HG02610 (cell line): ENCODE measurements at regions not wholly inside any gene's neighbourhood (a gene's known extent, or its start where the extent isn't known, plus 50 kb on each side); places are given as distances from the start of the nearest gene placed in this dataset.
"Not testable (repeated sequence)": the region's sequence is repeated elsewhere in the genome, so short reads cannot be mapped to it uniquely, and the experiment has no call there.

Experiments
- ATAC-seq: cut with Tn5 transposase; IDR thresholded peaks from one replicate; pipeline ENCODE4 v1.9.1; 2021; ENCODE audit warnings: mild to moderate bottlenecking, moderate library complexity; ENCODE audit not compliant: unreplicated experiment

- ATAC-seq = no peak
Observed at GRCh38 chr15:55126111-55126510, 70.6 kb downstream of the RSL24D1 start.

- ATAC-seq = no peak
Observed at GRCh38 chr15:55124616-55125015, 72.1 kb downstream of the RSL24D1 start.

DNA sequence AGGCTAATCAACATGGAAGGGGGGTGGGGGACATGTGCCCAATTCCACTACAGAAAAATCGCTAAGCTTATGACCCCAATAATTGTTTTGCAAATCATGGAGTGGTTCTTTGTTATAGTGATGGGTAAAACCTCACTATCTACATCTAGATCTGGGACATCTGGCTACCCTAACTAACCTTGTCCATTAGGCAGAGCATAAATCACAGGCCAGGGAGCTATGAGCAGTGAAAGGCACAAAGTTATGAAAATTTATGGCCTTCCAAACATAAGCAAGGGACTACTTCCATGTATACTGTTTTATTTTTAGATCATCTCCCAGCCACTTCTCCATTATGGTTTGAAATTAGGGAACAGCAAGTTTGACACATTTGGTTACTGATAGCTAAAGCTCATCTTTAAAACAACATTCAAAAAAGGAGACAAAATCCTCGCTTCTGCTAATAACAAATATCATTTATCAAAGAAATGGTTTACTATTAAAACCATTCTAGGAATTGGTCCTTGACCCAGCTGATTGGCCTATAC lies 78.3 kb downstream of the RSL24D1 start:
- no peak for ATAC-seq

GRCh38 chr15:55116636-55117035 lies 80.1 kb downstream of the RSL24D1 start:
- no peak for ATAC-seq

DNA sequence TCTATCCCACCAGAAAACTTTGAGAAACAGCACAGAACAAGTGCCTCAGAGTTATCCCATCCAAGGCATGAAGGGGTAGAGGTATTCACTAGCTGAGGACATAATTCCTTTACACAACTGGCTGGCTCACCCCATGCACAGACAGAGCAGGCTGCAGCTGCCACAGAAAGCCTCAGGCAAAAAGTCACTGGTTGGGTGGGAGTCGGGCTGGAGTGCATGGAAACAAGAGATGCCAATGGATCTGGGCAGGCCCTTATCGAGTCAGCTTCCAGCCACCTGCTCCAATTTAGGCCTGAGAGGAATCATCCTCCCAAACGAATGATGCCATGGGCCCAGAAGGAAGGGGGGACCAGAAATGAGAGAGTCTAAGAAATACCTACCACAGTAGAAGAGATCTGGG lies 83.0 kb downstream of the RSL24D1 start:
- ATAC-seq = no peak

- no peak for ATAC-seq
Observed at GRCh38 chr15:55112706-55113105, 84.0 kb downstream of the RSL24D1 start.

DNA sequence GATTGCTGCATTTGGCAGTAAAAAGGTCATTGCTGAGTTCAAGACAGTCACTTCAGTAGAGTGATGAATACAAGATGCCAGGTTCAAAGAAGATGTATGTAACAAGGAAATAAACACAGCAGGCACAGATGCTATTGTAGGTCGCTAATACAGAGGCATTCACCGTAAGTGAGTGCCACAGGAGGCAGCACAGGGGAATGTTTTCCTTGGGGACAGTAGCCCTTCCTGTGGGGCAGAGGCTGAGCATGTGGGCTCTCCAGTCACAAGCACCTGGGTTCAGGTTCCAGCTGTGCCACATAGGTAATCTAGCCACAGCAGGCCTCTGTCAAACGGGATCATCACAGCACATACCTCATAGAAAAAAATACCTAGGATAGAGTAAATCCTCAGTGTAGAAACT lies 86.3 kb downstream of the RSL24D1 start:
- no peak for ATAC-seq

DNA sequence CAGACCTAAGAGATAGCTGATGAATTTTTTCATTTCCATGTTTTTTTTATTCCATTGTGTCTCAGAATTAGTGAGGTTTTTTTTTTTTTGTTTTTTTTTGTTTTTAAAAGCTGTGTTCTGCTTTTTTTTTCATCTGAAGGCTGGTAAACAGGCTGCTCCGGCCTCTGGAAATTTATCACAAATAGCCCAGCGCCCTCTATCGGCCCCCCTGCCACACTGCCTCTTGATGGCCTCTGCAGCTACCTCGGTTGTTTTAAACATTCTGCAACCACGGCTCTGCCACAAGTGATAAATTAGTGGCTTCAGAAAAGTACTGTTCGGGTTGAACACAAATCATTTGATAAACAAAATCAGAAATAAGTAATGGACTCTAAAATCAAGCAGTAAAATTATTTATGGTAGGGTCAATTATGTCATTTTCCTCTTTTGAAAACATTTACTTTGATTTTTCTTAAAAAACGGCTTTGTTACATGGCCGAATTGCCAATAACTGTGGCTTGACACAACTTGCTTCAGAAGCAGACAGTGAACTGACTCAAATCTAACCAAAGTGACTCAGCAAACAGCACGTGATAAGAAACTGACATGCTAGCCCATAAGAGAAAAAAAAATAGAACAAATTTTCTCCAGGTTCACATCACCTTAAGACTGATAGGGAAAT lies 87.8 kb downstream of the RSL24D1 start:
- peak; percentile 59 for ATAC-seq

GRCh38 chr15:55108448-55108847 lies 88.3 kb downstream of the RSL24D1 start:
- ATAC-seq = no peak

- no peak for ATAC-seq
Observed at GRCh38 chr15:55106155-55106554, 90.6 kb downstream of the RSL24D1 start.

- ATAC-seq = no peak
Observed at GRCh38 chr15:55094136-55094535, 102.6 kb downstream of the RSL24D1 start.

DNA sequence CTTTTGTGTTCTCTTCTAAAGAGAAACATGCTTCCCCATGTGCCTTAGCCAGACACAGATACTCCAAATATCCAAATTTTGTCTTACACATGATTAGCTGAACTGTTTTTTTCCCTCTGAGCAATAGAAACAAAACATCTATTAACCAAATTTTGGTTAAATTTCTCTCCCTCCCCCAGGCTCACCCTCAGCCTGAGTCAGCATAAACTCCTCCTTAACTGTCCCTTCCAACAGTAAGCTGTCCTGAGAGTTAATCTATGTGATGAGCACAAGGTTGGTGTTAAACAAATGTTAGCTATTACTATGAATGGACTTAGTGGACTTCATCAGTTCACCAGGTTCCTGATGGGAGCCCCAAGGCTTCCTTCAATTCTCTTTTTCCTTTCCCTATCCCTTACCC lies 108.5 kb downstream of the RSL24D1 start:
- ATAC-seq = no peak

DNA sequence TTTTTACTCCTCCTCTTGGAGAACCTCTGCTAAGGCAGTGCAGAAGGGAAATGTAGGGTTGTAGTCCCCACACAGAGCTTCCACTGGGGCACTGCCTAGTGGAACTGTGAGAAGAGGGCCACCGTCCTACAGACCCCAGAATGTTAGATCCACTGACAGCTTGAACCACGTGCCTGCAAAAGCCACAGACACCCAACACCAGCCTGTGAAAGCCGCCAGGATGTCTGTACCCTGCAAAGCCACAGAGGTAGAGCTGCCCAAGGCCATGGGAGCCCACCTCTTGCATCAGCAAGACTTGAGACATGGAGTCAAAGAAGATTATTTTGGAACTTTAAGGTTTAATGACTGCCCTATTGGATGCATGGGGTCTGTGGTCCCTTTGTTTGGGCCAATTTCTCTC lies 112.1 kb downstream of the RSL24D1 start:
- ATAC-seq = no peak

DNA sequence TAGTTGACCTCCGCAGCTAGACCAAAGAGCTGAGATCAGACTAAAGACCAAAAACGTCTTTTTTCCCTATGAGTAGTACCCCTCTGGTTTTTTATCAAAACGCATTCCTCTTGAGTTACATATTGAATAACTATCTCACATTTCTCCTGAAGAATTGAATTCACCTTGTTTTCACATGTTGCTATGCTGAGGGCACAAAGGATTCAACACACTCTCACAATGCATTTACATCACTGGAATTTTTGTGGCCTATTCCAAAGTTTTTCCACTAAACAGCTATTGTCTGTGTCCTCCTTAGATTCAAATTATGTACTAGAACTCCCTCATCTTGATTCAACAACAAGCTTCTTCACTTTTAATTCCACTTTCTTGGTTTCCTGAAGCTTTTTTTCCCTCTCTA lies 112.5 kb downstream of the RSL24D1 start:
- ATAC-seq = no peak

GRCh38 chr15:55077052-55077451 lies 119.7 kb downstream of the RSL24D1 start:
- ATAC-seq = not testable (repeated sequence)

DNA sequence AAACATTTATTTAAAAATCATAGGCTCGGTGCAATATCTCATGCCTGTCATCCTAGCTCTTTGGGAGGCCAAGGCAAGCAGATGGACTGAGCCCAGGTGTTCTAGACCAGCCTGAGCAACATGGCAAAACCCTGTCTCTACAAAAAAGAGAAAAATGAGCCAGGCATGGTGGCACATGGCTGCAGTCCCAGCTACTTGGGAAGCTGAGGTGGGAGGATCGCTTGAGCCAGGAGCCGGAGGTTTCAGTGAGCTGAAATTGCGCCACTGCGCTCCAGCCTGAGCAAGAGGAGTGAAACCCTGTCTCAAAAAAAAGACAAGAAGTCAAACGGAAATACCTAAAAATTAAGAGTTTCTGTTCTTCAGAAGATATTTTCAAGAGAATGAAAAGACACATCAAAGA lies 122.3 kb downstream of the RSL24D1 start:
- no peak for ATAC-seq

- not testable (repeated sequence) for ATAC-seq
Observed at GRCh38 chr15:55063970-55064369, 132.8 kb downstream of the RSL24D1 start.

DNA sequence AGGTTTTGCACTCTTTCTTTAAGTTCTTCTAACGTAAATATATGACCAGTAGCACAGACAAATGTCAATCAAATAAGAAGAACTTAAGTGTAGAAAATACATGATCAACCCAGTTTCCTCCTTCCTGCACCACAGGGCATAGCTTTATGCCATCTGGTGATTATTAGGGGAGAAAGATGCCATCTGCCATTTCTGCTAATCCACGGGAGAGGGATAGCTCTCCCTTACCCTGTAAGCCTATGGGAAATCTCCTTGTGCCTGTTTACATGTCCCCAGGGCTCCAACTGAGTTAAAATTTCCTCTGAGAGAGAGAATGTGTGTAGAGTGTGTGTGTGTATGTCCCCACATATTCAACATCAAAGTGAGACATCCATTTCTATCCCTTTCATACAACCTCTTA lies 135.9 kb downstream of the RSL24D1 start:
- no peak for ATAC-seq

DNA sequence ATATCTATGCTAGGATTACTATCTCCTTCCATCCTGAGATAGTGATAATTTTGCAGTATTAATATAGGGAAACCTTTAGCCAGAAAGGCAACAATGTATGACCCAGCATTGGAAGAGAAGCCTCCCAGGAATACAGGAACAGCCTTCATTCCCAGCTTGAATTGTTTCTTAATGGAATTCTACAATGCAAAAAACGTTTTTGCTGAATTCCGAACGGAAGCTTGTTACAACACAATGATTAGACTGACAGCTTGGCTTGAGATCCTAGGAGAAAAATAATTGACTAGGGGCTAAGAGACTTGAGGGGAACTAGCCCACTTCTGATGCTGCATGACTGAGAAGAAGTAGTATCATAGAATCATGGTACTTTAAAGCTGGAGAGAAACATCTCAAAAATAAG lies 140.2 kb downstream of the RSL24D1 start:
- ATAC-seq = no peak

DNA sequence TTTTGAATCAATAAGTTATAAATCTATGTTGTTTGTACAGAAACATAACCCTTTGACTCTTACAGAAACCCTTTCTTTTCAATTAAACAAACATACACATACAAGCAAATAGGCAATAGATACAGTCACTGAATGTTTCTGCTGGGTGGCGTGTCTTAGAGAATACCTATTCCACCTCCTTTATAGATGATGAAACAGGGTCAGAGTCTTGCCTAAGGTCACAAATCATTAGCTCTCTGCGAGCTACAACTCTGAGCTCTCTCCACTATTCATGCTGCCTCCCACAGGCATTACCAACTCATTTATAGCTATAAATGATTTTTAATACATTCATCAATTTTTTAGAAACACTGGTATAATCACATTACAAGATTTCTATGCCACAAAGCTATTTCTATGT lies 152.6 kb downstream of the RSL24D1 start:
- ATAC-seq = no peak

- no peak for ATAC-seq
Observed at GRCh38 chr15:55037071-55037470, 159.7 kb downstream of the RSL24D1 start.

DNA sequence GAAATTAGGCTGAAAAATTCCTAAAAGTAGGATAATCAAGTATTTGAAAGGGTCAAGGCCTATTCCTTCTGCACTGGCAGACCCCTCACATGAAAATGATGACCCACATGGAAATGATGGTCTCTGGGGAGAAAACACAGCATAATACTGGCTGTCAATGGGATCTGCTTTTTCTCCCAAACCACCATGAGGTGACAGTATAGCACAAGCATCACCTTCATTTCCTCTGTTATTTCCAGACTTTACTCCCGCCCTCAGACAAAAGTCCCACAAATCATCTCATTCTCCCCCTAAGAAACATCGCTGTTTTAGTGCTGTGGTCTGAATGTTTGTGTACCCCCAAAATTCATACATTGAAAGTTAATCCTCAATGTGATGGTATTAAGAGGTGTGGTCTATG lies 161.0 kb downstream of the RSL24D1 start:
- no peak for ATAC-seq

GRCh38 chr15:55033574-55033973 lies 163.2 kb downstream of the RSL24D1 start:
- ATAC-seq = no peak
